IMR-90 (cell line): ENCODE measurements at regions not wholly inside any gene's neighbourhood (a gene's known extent, or its start where the extent isn't known, plus 50 kb on each side); places are given as distances from the start of the nearest gene placed in this dataset.

ENCODE experiments used
- ATAC-seq: fragments of 200-7000 bp; cut with Tn5 transposase; 2 replicates; pipeline ENCODE4 v1.9.1; 2020; ENCODE audit warnings: low read depth, mild to moderate bottlenecking, moderate library complexity
- BruUV-seq: library from RNA; stranded (reverse); fragments of 400-500 nt; replicated peaks from 2 replicates; lab custom pipeline; 2021; lab: Mats Ljungman, UMichigan
- CTCF ChIA-PET: fragments of 300-600 bp; formaldehyde crosslinking; extraction: SDS; loops from one replicate; lab custom pipeline; 2021; ENCODE audit warnings: antibody characterized with exemption; lab: Yijun Ruan, JAX
- POLR2A ChIA-PET: fragments of 300-600 bp; sonication (Branson Sonifier 250); formaldehyde crosslinking; loops from one replicate; lab custom pipeline; 2022; ENCODE audit warnings: antibody characterized with exemption; ENCODE audit not compliant: unreplicated experiment; lab: Charles Lee
- DNase-seq: peaks from one replicate; pipeline ENCODE4 v3.0.0; 2013
- H2AFZ ChIP-seq: replicated peaks from 2 replicates; pipeline ENCODE3; 2013; ENCODE audit warnings: low read length, mild to moderate bottlenecking; ENCODE audit not compliant: poor library complexity
- H2AK5ac ChIP-seq: 2 replicates; pipeline ENCODE4 v1.6.1; 2013; ENCODE audit warnings: low read depth, low read length, inconsistent platforms
- H2AK9ac ChIP-seq: replicated peaks from 2 replicates; pipeline ENCODE3; 2013; ENCODE audit warnings: mild to moderate bottlenecking, low read depth, low read length, moderate library complexity; ENCODE audit not compliant: poor library complexity
- H2BK120ac ChIP-seq: 2 replicates; pipeline ENCODE4 v1.6.1; 2013; ENCODE audit warnings: low read depth, low read length, inconsistent platforms
- H2BK15ac ChIP-seq: 3 replicates; pipeline ENCODE4 v1.6.1; 2013; ENCODE audit warnings: low read depth, low read length, inconsistent platforms
- H2BK20ac ChIP-seq: 2 replicates; pipeline ENCODE4 v1.6.1; 2013; ENCODE audit warnings: low read depth, mild to moderate bottlenecking, inconsistent platforms, low read length, moderate library complexity
- H2BK5ac ChIP-seq: 2 replicates; pipeline ENCODE4 v1.6.1; 2013; ENCODE audit warnings: mild to moderate bottlenecking, low read depth, low read length, inconsistent platforms; ENCODE audit not compliant: poor library complexity, severe bottlenecking
- H3K14ac ChIP-seq: replicated peaks from 2 replicates; pipeline ENCODE4 v1.6.1; 2013; ENCODE audit warnings: low read depth, low read length, inconsistent platforms
- H3K18ac ChIP-seq: 2 replicates; pipeline ENCODE4 v1.6.1; 2013; ENCODE audit warnings: low read depth, low read length, control low read depth
- H3K23ac ChIP-seq: 2 replicates; pipeline ENCODE4 v1.6.1; 2013; ENCODE audit warnings: low read depth, low read length, inconsistent platforms
- H3K27ac ChIP-seq: 2 replicates; pipeline ENCODE4 v1.5.1; 2013; ENCODE audit warnings: mild to moderate bottlenecking, control low read depth, low read length; ENCODE audit not compliant: insufficient read depth
- H3K27me3 ChIP-seq: 2 replicates; pipeline ENCODE4 v1.6.1; 2013; ENCODE audit warnings: low read length; ENCODE audit not compliant: control insufficient read depth, insufficient read depth
- H3K36me3 ChIP-seq: 2 replicates; pipeline ENCODE4 v1.6.1; 2013; ENCODE audit warnings: low read length, mixed read lengths; ENCODE audit not compliant: control insufficient read depth, insufficient read depth
- H3K4ac ChIP-seq: 2 replicates; pipeline ENCODE4 v1.6.1; 2013; ENCODE audit warnings: low read depth, low read length, inconsistent platforms
- H3K4me1 ChIP-seq: 2 replicates; pipeline ENCODE4 v1.6.1; 2013; ENCODE audit warnings: low read length, mixed read lengths; ENCODE audit not compliant: control insufficient read depth, insufficient read depth
- H3K4me2 ChIP-seq: 2 replicates; pipeline ENCODE4 v1.6.1; 2013; ENCODE audit warnings: low read depth, mild to moderate bottlenecking, control low read depth, low read length, moderate library complexity
- H3K4me3 ChIP-seq: 2 replicates; pipeline ENCODE4 v1.5.1; 2013; ENCODE audit warnings: low read depth, mild to moderate bottlenecking, control low read depth, low read length, moderate library complexity; ENCODE audit not compliant: insufficient read depth
- H3K56ac ChIP-seq: 2 replicates; pipeline ENCODE4 v1.6.1; 2013; ENCODE audit warnings: low read length, inconsistent platforms; ENCODE audit not compliant: insufficient read depth; ENCODE audit errors: extremely low read depth
- H3K79me1 ChIP-seq, 2 experiments: 2 replicates each; pipeline ENCODE4 v1.6.1; 2013; ENCODE audit warnings: low read length in 2 of 2, inconsistent platforms in 1 of 2, low read depth in 1 of 2
- H3K9ac ChIP-seq: 2 replicates; pipeline ENCODE4 v1.6.1; 2013; ENCODE audit warnings: low read depth, low read length, control low read depth
- H3K9me1 ChIP-seq: 2 replicates; pipeline ENCODE4 v1.6.1; 2013; ENCODE audit warnings: low read length, inconsistent platforms; ENCODE audit not compliant: insufficient read depth
- H3K9me3 ChIP-seq: 2 replicates; pipeline ENCODE4 v1.6.1; 2013; ENCODE audit warnings: low read length; ENCODE audit not compliant: control insufficient read depth, insufficient read depth
- H4K20me1 ChIP-seq: 2 replicates; pipeline ENCODE4 v1.6.1; 2013; ENCODE audit warnings: low read length, inconsistent platforms; ENCODE audit not compliant: insufficient read depth
- H4K5ac ChIP-seq: 2 replicates; pipeline ENCODE4 v1.6.1; 2013; ENCODE audit warnings: mild to moderate bottlenecking, low read depth, low read length, control low read depth
- H4K8ac ChIP-seq, 2 experiments: 2 replicates each; pipeline ENCODE4 v1.6.1; 2013; ENCODE audit warnings: low read depth in 2 of 2, low read length in 2 of 2, control low read depth in 1 of 2, inconsistent platforms in 1 of 2
- H4K91ac ChIP-seq: 2 replicates; pipeline ENCODE4 v1.6.1; 2013; ENCODE audit warnings: low read depth, low read length, inconsistent platforms; ENCODE audit not compliant: insufficient read depth
- CEBPB ChIP-seq: IDR thresholded peaks from 2 replicates; pipeline ENCODE4 v1.6.1; 2012; ENCODE audit warnings: low read depth, low read length, improper control_type of control experiment
- CTCF ChIP-seq: conservative IDR thresholded peaks from 2 replicates; pipeline ENCODE4 v1.5.1; 2012; ENCODE audit warnings: mild to moderate bottlenecking, low read depth, low read length, improper control_type of control experiment
- FOS ChIP-seq: fragments of 150-350 bp; IDR thresholded peaks from 2 replicates; pipeline ENCODE4 v1.6.1; 2016; ENCODE audit warnings: low read depth, low read length
- MAFK ChIP-seq: IDR thresholded peaks from 2 replicates; pipeline ENCODE4 v1.6.1; 2012; ENCODE audit warnings: low read depth, low read length, improper control_type of control experiment
- MAZ ChIP-seq: IDR thresholded peaks from 2 replicates; pipeline ENCODE4 v1.6.1; 2012; ENCODE audit warnings: low read depth, mild to moderate bottlenecking, low read length, improper control_type of control experiment, moderate library complexity, borderline replicate concordance
- POLR2A ChIP-seq: IDR thresholded peaks from 2 replicates; pipeline ENCODE4 v1.6.1; 2012; ENCODE audit warnings: mild to moderate bottlenecking, low read depth, low read length
- WGBS, 2 experiments: methylation state at CpG; one replicate each; pipeline versions ENCODE4 v1.1.5 to v1.1.7; 2013; ENCODE audit warnings: missing lambda C conversion rate in 2 of 2; ENCODE audit not compliant: insufficient read length in 1 of 2; ENCODE audit errors: extremely low coverage in 2 of 2; 5-methylcytosine and 5-hydroxymethylcytosine counted together
- dilution Hi-C: fragments of 300-500 bp; cut with HindIII; formaldehyde crosslinking; loops from one replicate; pipeline ENCODE4 v1.14.3; 2018; ENCODE audit warnings: low sequenced_read_pairs; ENCODE audit not compliant: unreplicated experiment
- in situ Hi-C: fragments of 300-500 bp; cut with MboI; formaldehyde crosslinking; loops from 3 replicates; pipeline ENCODE4 v1.14.3; 2019; ENCODE audit warnings: low sequenced_read_pairs, inconsistent platforms, mixed read lengths
- intact Hi-C: fragments of 100-400 bp; cut with micrococcal nuclease; formaldehyde crosslinking; loops from 2 replicates; pipeline ENCODE4 v1.10.0; 2022

- no TSS peak for BruUV-seq
- Histone ChIP-seq H2BK15ac (no peak overlapping the region), H3K23ac (no peak overlapping the region), H3K14ac (no peak overlapping the region), H2AK5ac (no peak overlapping the region), H3K4me1 (no peaks in the 10 kb centered on the region), H3K4me2 (no peak overlapping the region), H3K56ac (no peak overlapping the region), H3K27ac (no peak overlapping the region), H2AK9ac (no peak overlapping the region), H3K4me3 (no peak overlapping the region), H4K91ac (no peak overlapping the region), H2BK20ac (no peak overlapping the region), H4K8ac (no peak overlapping the region), H2BK120ac (no peak overlapping the region), H2BK5ac (no peak overlapping the region), H4K20me1 (no peaks in the 10 kb centered on the region), H3K9ac (no peak overlapping the region), H3K9me1 (no peaks in the 10 kb centered on the region), H2AFZ (no peak overlapping the region), H3K4ac (no peak overlapping the region), H3K18ac (no peak overlapping the region), H3K79me1 (no peaks in the 10 kb centered on the region), H3K27me3 (no peaks in the 10 kb centered on the region), H3K36me3 (no peaks in the 10 kb centered on the region), H3K9me3 (peaks cover 37% of the 10 kb centered on the region), H4K5ac (no peak overlapping the region)
- DNase-seq (no peak), ATAC-seq (no peak)
- ChIA-PET POLR2A (no interaction called here), CTCF (no interaction called here)
- in situ Hi-C loops (no loop called here), dilution Hi-C loops (no loop called here), intact Hi-C loops (no loop called here)
- no CpG with 5 or more reads among the region's 3 CpGs for WGBS, 2 experiments
- TF ChIP-seq FOS (no peak), MAZ (no peak), CEBPB (no peak), POLR2A (no peak), CTCF (no peak), MAFK (no peak)
These were observed 235.0 kb downstream of the AACS start for GRCh38 chr12:125300249-125300648.
